NCI-H2196 (cell line): ENCODE measurements at regions not wholly inside any gene's neighbourhood (a gene's known extent, or its start where the extent isn't known, plus 50 kb on each side); places are given as distances from the start of the nearest gene placed in this dataset.

Experiments used
- DNase-seq: peaks from one replicate; lab custom pipeline; 2025; ENCODE audit not compliant: unreplicated experiment; lab: John Stamatoyannopoulos, UW

DNA sequence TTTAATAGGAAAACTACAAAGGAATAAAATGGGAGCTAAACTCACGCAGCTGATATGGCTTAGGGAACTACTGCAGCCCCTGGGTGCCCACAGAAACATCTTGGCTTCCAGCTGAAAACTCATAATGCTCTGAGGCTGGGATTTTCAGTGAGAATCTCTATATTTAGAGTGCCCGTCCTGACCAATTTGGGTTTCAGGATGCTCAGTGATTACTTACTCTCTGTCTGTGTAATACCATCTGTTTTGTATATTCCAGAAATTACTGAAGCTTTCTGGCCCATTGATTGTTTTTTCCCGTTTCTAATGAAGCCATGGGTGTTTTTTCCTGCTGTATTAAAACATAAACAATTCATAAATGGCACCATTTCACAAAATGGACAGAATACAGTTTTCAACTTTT is 50.6 kb upstream of the ZNF385D start:
- DNase-seq: no peak

DNA sequence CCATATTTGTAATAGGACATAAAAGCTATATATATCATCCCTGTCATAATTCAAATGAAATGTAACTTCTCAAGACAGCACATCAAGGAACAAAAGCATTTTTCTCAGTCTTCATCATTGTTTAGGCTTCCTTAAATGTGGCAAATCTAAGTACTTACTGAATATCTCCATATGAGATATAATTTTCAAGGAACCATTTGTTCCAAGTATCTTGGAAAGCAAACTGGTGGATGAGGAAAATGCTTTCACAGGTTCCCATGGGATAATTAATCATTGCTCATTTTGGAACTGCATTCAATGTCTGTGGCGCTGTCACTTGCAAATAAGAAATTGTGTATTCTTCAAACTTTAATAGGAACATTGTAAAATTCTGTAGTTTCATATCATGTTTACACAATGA is 52.6 kb upstream of the ZNF385D start:
- DNase-seq: no peak

DNA sequence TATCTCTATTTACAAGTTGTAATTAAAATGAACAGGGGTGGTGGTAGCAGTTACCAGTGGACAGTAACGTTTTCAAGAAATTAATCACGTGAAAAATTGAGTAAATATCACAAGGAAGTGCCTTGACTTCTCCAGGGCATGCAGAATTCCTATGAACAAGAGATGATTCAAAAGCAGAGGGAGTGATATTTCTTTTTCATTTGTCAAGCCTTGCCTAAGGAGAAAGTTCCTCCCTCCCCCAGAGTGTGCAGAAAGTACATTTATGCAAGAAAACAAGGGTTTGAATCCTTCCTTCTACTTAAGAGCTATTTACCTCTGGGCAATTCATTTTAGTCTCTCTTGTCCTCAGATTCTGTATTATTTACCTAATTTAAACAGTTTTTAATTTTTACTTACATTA is 53.3 kb upstream of the ZNF385D start:
- DNase-seq: no peak

DNA sequence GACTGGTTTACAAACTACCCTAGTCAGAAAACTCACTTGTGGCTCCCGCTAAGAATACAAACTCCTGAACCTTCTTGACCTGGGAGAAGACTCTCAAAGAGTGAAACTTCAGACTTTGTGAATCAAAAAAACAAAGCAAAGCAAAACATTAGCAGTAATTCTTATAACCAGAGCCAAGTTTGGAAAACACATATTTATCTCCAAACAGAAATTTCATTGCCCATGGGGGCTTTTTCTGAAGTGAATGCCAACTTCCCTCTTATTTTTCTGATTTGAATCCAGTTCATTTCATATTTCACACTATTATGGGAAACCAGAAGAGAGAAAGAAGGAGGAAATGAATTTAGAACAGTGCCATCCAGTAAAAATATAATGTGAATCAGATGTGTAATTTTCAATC is 55.7 kb upstream of the ZNF385D start:
- no peak for DNase-seq

DNA sequence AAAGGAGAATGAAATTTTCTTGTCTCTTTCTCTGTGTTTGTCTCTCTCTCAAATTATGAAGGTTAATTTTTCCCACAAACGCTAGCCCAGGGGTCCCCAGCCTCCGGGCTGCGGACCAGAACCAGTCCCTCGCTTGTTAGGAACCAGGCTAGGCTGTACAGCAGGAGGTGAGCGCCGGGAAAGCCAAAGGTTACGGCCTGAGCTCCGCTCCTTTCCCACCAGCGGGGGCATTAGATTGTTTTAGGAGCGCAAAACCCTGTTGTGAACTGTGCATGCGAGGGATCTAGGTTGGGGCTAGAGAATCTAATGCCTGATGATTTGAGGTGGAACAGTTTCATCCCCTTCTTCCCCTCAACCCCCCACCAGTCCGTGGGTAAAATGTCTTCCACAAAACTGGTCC is 74.7 kb upstream of the ZNF385D start:
- no peak for DNase-seq

DNA sequence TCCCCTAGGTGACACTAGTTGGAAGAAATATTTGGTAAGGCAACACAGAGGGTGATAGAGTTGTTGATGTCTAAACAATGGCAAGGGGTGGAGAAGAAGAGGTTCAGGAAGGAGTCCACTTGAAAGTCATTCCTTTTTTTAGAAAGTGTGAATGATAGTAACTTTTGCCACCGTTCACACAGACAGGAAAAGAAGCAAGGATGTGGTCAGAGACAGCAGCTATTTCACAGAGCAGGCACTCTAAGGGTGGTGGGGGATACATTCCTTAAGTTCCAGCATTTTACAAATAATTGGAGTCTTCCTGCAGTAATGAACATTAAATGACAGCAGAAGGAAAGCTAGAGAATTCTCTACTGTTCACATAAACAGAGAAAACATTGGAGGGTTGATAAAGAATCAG is 75.4 kb upstream of the ZNF385D start:
- DNase-seq: no peak

DNA sequence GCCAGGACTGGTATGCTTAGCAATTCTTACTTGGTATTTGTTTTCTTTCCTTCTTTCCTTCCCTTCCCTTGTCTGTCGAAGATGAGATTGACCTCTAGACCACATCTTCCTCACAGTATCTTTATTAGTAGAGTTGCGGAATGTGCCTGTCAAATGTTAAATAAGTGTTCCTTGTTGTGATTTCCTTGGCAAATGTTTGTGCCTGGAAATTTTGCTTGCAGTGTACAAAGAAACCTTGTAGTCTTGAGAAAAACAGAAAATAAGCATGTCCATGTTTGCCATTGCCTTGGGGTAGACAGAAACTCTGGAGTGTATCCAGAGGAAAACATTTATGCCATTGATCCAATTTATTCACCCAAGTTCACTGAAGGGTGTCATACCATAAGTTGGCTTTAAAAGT is 79.5 kb upstream of the ZNF385D start:
- no peak for DNase-seq

DNA sequence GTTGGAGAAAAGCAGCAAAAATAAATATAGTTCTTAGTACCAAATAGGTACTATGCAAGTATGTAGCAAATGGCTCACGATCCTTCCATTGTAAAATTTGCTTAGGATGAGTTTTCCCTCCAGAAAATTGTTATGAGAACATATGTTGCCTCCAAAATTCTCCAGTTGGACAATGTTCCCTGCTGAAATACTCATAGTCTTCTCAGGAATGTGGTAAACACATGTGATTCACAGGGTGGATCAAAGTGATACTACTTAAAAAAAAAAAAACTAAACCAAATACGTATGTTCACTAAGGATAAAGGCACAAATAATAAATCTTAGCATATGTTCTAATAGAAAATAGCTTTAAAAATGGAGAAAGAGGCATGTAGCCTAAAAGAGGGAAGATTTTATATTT is 84.3 kb upstream of the ZNF385D start:
- no peak for DNase-seq

DNA sequence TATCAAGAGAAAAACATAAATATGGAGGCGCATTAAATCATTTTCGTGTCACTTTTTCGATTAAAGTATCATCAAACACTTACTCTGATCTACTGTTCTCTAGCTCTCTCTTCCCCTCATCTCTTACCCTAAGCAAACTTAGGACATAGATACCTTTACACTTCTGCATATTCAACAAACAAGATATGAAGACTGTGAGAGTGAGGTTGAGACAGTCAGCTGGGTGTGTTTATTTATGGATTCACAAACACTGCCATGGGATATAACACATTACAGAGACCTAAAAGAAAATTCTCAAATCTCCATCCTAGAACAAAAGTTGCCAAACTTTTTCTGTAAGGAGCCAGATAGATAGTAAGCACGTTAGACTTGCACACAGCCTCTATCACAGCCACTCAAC is 85.2 kb upstream of the ZNF385D start:
- no peak for DNase-seq

DNA sequence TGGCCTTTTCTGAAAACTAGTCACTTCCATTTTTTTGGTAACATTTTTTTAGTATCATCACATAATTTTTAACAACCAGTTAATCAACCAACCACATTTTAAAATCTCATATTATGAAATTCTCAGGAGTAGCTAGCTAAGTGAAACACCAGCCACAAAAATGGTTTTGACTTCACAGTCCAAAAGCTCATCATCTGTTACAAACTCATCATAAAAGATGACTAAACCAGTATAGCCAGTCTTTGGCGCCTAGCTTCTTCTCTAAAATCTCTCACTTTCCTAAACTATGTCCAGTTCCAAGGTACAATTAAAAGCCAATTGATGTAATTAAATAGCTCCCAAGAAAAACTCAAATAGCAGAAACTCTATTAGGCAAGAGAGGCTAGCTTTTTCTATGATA is 88.2 kb upstream of the ZNF385D start:
- DNase-seq: no peak

DNA sequence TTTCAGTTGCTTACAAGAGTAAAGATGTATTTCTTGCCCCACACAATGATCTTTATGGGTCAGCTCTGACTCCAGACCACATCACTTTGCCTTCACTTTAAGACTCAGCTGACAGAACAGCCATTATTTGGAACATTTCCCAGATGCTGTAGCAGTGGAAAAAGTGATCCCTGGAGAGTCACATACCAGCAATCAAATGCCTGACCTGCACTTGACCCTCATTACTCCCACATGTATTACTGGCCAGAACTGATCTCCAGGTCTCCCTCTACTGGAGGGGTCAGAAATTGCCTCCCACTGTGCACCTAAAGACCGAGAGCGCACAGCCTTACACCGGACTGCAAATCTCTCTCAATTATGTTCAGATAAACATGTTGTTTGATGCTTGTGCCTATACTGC is 88.6 kb upstream of the ZNF385D start:
- DNase-seq: no peak

DNA sequence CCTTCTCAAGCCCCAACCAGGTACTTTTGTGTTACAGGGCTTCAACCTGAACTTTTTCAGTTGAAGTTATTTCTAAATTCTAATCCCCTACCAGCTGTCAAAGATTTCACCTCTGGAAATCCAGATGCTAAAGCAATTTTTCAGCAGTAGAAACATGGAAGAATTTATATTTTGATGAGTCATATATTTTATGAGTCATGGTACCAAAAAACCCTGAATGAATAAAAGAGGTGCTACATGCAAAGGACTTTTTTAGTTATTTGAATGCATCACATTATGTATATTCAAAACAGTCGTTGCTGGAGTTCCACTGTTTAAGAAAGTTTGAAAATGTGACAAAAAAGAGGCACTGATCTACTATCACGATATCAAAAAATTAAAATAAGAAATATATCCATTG is 96.0 kb upstream of the ZNF385D start:
- no peak for DNase-seq

DNA sequence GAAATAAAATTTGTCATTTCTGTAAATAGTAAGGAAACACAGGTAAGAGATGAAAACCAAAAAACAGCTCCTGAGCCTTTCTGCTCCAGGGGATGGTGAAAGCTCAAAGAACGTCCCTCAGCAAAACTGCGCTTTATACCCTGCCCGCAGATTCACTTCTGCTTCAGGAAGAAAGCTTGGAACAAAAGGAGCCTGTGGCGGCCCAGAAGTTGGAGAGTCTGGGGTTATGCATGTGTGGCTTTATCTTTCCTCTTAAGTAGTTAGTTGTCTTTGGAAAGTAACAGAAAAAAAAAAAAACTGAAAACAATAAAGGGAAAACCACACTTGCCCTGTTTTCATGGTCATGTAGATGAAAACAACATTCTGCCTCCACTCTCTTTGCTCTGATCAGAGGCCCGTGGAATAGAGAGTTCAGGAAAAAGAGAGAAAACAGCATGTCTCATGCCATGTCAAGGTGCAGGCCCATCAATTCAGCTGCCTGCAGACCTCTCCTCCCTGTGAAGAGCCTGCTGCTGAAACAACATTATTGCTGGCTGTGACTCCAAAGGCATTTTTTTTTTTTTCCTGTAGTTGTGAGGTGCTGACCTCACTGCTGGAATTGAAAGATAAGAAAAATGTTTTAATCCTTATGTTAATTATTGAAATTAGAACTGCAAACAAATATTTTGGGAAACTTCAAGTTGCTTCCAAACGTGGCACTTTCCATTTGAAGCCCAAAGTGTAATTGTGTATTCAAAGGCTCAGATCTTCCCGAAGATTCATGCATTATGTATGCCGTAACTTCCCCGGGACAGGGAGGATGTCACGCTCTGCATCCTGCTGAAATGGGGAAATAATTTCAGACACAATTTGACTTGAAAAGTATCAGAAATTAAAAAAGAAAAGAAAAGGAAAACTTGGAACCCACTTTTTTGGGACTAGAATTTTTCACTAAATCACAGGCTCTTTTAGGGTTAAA is 108.4 kb upstream of the ZNF385D start:
- no peak for DNase-seq

DNA sequence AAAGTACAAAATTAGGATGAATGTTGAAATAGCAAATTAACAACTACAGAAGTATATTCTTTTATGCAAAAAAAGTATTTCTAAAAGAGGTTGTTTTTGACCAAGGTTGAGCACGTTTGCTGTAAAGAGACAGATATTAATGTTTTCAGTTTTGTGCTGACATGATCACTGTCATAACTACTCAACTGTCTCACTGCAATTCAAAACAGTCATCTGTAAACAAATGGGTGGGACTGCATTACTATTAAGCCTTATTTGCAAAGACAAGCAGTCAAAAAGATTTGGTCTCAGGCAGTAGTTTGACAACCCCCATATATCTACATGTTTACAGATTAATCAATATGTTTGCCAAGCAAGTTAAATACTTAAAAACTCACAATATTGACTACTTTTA is 109.1 kb upstream of the ZNF385D start:
- DNase-seq: no peak

DNA sequence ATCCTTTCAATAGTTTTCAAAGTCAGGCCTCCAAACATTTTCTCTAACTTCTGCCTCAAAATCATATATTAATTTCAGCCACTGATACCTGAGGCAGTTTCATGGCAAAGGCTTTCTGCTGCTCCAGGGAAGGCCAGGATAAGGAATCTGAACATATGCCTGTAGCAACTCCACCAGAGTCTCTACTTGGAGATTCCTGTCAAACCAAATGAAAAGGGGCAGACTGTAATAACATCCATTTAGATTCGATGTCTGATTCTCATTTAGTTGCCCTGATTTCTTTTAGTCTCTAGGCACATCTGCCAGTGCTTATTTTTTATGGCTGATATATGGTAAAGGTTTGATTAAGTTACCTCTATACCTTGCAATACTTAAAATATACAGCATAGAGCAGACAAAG is 109.6 kb upstream of the ZNF385D start:
- DNase-seq: no peak

DNA sequence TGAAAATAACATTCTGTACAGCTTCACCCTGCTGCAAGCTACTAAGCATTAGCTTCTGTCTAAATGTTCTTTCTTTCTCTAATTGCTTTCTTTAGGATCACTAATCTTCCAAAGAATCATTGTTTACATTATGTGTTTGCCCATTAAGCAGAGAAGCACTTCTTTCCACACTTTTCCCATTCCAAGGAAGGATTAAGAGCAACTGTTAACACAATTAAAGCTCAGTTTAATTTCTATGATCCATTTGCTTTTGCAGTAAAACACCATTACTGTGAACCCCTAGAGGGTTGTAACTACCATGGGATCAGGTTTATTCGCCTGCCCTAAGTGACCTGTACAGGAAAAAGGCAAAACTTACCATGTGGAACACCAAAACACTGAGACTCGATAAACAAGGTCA is 125.8 kb upstream of the ZNF385D start:
- no peak for DNase-seq

DNA sequence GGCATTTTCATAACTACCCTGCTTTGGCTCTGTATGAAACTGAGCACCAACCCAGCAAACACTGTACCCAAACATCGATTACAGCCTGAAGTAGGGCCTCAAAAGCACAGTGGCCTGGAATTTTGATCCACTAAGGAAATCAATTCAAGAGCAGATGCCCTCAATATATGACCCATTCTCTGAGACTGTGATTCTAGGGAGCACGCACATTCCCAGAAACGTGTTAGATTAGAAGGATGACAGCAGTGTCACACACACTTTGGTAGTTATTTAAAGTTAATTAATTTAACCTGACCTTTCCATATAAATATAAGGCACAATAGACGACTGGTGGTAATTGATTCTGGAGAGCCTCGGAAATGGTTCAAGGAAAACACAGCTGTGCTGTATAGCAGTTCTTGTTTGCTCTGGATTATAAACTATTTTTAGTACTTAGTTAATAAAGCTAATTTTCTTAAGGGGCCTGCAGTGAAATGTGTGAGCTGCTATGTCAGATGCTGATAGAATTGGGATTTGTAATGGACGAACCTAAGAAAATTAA is 126.3 kb upstream of the ZNF385D start:
- no peak for DNase-seq

DNA sequence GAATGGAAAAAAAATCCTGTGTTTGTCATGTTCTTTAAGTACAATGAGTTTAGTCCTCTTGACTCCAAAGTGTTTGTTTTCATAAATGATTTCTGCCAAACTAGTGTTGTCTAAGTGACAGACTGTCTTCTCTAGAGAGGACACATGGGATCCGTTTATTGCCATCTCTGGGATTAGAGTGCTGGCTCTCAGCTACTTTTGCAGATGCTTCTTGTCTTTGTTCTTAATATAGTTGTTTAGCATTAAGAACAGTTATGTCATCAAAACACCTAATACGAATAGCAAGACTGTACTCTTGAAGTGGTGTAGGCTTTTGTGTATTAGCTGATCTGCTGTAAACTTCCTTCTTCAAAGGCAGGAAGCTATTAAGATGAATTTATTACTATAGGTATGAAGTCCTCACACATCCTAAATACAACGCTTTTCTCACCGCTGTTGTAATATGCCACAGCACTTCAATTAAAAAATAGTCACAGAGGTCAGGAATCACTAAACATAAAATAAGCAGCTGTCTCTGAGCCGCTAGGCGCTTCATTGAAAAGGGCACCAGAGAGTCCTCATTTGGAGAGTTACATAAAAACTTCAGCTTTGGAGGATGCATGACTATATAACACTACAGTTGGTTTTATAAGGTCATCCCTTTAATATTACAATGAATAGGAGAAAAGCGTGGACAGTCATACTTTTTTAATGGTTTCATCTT is 128.3 kb upstream of the ZNF385D start:
- no peak for DNase-seq

DNA sequence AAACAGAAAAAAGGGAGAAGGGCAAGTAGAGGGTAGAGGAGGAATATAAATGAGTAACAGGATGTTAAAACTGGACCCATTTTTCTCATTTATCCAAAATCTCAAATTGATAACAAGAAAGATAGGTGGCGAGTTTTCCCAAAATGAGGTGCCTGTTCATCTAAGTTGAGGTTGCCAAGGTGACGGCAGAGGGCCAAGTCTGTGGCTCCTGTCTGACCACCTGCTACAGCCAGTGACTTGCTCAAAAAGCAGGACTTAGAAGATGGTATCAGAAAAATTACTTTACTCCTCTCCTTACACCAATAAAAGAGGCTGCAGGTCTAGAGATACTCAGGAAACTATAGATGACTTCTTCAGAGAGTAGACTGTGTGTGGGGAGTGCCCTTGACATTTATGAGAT is 137.6 kb upstream of the ZNF385D start:
- DNase-seq: no peak

DNA sequence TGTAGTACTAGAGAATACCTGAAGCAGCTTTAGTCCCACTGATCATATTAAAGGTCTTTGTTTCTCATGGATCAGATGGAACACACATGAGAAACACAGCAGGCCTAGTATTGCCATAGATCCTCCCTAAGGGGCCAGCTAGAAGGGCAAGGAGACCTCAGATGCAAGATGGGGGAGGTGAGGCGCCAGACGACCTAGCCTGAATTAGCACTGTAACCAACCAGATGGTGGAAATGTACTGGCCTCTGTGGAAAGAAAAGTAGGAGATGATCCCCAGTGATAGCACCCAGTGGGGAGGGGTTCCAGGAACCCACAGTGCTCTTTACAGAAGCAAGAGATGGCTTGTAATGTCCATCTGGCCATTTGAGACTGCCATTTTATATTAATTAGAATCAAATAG is 138.2 kb upstream of the ZNF385D start:
- no peak for DNase-seq

DNA sequence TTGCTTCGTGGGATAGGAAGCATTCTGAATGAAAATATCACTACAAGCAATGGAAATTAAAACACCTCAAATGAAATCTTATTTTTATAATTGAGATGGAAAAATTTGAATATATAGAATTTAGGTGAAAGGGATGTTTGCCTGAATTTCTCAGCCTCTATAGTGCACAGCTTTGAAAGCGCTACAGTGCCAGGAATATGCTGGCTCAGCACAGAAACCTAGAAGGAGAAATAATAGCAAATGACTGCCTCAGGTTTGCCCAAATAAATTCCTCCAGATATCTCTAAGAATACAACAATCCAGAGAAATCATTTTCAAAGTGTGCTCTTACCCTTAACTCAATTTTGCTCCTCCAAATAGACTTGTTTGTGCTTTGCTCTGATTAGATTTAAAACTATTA is 141.1 kb upstream of the ZNF385D start:
- DNase-seq: no peak

DNA sequence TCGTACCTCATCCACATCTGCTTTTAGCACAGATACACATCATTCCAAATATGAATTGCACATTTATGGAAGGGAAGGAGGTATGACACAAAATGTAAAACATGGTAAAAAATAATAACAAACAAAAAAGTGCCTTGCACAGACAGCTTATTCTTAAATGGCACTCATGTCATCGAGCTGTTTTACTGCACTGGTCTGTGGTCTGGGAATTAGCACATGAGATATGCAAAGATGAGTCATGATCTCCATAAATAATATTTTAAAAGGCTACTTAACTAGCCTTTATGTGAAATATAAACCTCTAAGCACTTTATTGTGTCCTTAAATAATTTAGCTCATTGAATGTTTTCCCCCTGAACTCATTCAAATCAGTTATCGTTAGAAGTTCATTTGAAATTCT is 142.2 kb upstream of the ZNF385D start:
- DNase-seq: no peak
